Upper lobe of left lung (tissue), 4 donors: ENCODE measurements at regions not wholly inside any gene's neighbourhood (a gene's known extent, or its start where the extent isn't known, plus 50 kb on each side); places are given as distances from the start of the nearest gene placed in this dataset.

Experiments used
- CTCF ChIP-seq, 6 experiments: fragments of 450-650 bp in 4 of 6; fragments of 200-600 bp in 2 of 6; sonication (generic) in 2 of 6; IDR thresholded peaks; one replicate each; pipeline ENCODE4 v1.5.1; 2016 to 2019; ENCODE audit warnings: antibody characterized with exemption in 6 of 6
- EP300 ChIP-seq, 4 donors: sonication (generic); formaldehyde crosslinking; IDR thresholded peaks; one replicate each; pipeline ENCODE4 v1.5.1; 2017; ENCODE audit warnings: antibody characterized with exemption in 4 of 4, control low read depth in 2 of 4
- POLR2A ChIP-seq, 4 donors: fragments of 450-650 bp; IDR thresholded peaks; one replicate each; pipeline ENCODE4 v1.5.1; 2016 to 2017; ENCODE audit warnings: antibody characterized with exemption in 4 of 4, mild to moderate bottlenecking in 2 of 4
- POLR2AphosphoS5 ChIP-seq, 2 donors: sonication (generic); formaldehyde crosslinking; IDR thresholded peaks; one replicate each; pipeline ENCODE4 v1.5.1; 2017; ENCODE audit warnings: antibody characterized with exemption in 2 of 2

- TF ChIP-seq POLR2A (IDR thresholded peaks at IDR 0.05) = no peak
- no peak for TF ChIP-seq CTCF (IDR thresholded peaks at IDR 0.05)
- no peak for TF ChIP-seq EP300 (IDR thresholded peaks at IDR 0.05)
- no peak for TF ChIP-seq POLR2AphosphoS5 (IDR thresholded peaks at IDR 0.05)
Measured at GRCh38 chr1:193929374-193930033, 743.1 kb upstream of the B3GALT2 start.
